ENCODE measurements at regions not wholly inside any gene's neighbourhood (a gene's known extent, or its start where the extent isn't known, plus 50 kb on each side); places are given as distances from the start of the nearest gene placed in this dataset.

GRCh38 chr20:12869669-12870068, 139.1 kb upstream of the SPTLC3 start:
- DNase-seq (ENCODE audit: low read depth in 1 of 2, low spot score in 1 of 2) = no peak
- in situ Hi-C loops (cut with HindIII; ENCODE audit: low pct_unique_long_range_greater_than_20kb, low sequenced_read_pairs) = no loop called here
- TF ChIP-seq JUND (IDR thresholded peaks at IDR 0.05; ENCODE audit: low read depth) = no peak

GRCh38 chr20:12870588-12870987, 138.2 kb upstream of the SPTLC3 start:
- DNase-seq (ENCODE audit: low read depth in 1 of 2, low spot score in 1 of 2) = no peak
- no peak for TF ChIP-seq JUND (IDR thresholded peaks at IDR 0.05; ENCODE audit: low read depth)
- in situ Hi-C loops (cut with HindIII; ENCODE audit: low pct_unique_long_range_greater_than_20kb, low sequenced_read_pairs) = no loop called here

GRCh38 chr20:12874933-12875332, 133.8 kb upstream of the SPTLC3 start:
- no peak for TF ChIP-seq JUND (IDR thresholded peaks at IDR 0.05; ENCODE audit: low read depth)
- in situ Hi-C loops (cut with HindIII; ENCODE audit: low pct_unique_long_range_greater_than_20kb, low sequenced_read_pairs) = no loop called here
- DNase-seq (ENCODE audit: low read depth in 1 of 2, low spot score in 1 of 2) = no peak

- no peak for DNase-seq (ENCODE audit: low read depth in 1 of 2, low spot score in 1 of 2)
- in situ Hi-C loops (cut with HindIII; ENCODE audit: low pct_unique_long_range_greater_than_20kb, low sequenced_read_pairs) = no loop called here
- no peak for TF ChIP-seq JUND (IDR thresholded peaks at IDR 0.05; ENCODE audit: low read depth)
These were observed 133.3 kb upstream of the SPTLC3 start for GRCh38 chr20:12875510-12875909.

GRCh38 chr20:12882832-12883506, 125.8 kb upstream of the SPTLC3 start:
- no peak for TF ChIP-seq JUND (IDR thresholded peaks at IDR 0.05; ENCODE audit: low read depth)
- no peak for DNase-seq (ENCODE audit: low read depth in 1 of 2, low spot score in 1 of 2)
- in situ Hi-C loops (cut with HindIII; ENCODE audit: low pct_unique_long_range_greater_than_20kb, low sequenced_read_pairs) = no loop called here

GRCh38 chr20:12883507-12883885, 125.3 kb upstream of the SPTLC3 start:
- no peak for DNase-seq (ENCODE audit: low read depth in 1 of 2, low spot score in 1 of 2)
- in situ Hi-C loops (cut with HindIII; ENCODE audit: low pct_unique_long_range_greater_than_20kb, low sequenced_read_pairs) = no loop called here
- no peak for TF ChIP-seq JUND (IDR thresholded peaks at IDR 0.05; ENCODE audit: low read depth)

- no peak for DNase-seq (ENCODE audit: low read depth in 1 of 2, low spot score in 1 of 2)
- no peak for TF ChIP-seq JUND (IDR thresholded peaks at IDR 0.05; ENCODE audit: low read depth)
- in situ Hi-C loops (cut with HindIII; ENCODE audit: low pct_unique_long_range_greater_than_20kb, low sequenced_read_pairs) = no loop called here
These were observed 122.0 kb upstream of the SPTLC3 start for GRCh38 chr20:12886618-12887363.

GRCh38 chr20:12891643-12892042, 117.1 kb upstream of the SPTLC3 start:
- in situ Hi-C loops (cut with HindIII; ENCODE audit: low pct_unique_long_range_greater_than_20kb, low sequenced_read_pairs) = no loop called here
- DNase-seq (ENCODE audit: low read depth in 1 of 2, low spot score in 1 of 2) = no peak
- no peak for TF ChIP-seq JUND (IDR thresholded peaks at IDR 0.05; ENCODE audit: low read depth)

GRCh38 chr20:12893019-12893418, 115.8 kb upstream of the SPTLC3 start:
- no peak for TF ChIP-seq JUND (IDR thresholded peaks at IDR 0.05; ENCODE audit: low read depth)
- in situ Hi-C loops (cut with HindIII; ENCODE audit: low pct_unique_long_range_greater_than_20kb, low sequenced_read_pairs) = no loop called here
- no peak for DNase-seq (ENCODE audit: low read depth in 1 of 2, low spot score in 1 of 2)

GRCh38 chr20:12893653-12894052, 115.1 kb upstream of the SPTLC3 start:
- TF ChIP-seq JUND (IDR thresholded peaks at IDR 0.05; ENCODE audit: low read depth) = no peak
- in situ Hi-C loops (cut with HindIII; ENCODE audit: low pct_unique_long_range_greater_than_20kb, low sequenced_read_pairs) = no loop called here
- DNase-seq (ENCODE audit: low read depth in 1 of 2, low spot score in 1 of 2) = no peak

- no peak for DNase-seq (ENCODE audit: low read depth in 1 of 2, low spot score in 1 of 2)
- in situ Hi-C loops (cut with HindIII; ENCODE audit: low pct_unique_long_range_greater_than_20kb, low sequenced_read_pairs) = no loop called here
- TF ChIP-seq JUND (IDR thresholded peaks at IDR 0.05; ENCODE audit: low read depth) = no peak
These were observed 114.7 kb upstream of the SPTLC3 start for GRCh38 chr20:12894089-12894488.

GRCh38 chr20:12896180-12896579, 112.6 kb upstream of the SPTLC3 start:
- no peak for DNase-seq (ENCODE audit: low read depth in 1 of 2, low spot score in 1 of 2)
- no peak for TF ChIP-seq JUND (IDR thresholded peaks at IDR 0.05; ENCODE audit: low read depth)
- in situ Hi-C loops (cut with HindIII; ENCODE audit: low pct_unique_long_range_greater_than_20kb, low sequenced_read_pairs) = no loop called here

GRCh38 chr20:12902992-12903391, 105.8 kb upstream of the SPTLC3 start:
- in situ Hi-C loops (cut with HindIII; ENCODE audit: low pct_unique_long_range_greater_than_20kb, low sequenced_read_pairs) = no loop called here
- no peak for TF ChIP-seq JUND (IDR thresholded peaks at IDR 0.05; ENCODE audit: low read depth)
- DNase-seq (ENCODE audit: low read depth in 1 of 2, low spot score in 1 of 2) = no peak
